Kidney (tissue), 13 donors: ENCODE measurements at regions not wholly inside any gene's neighbourhood (a gene's known extent, or its start where the extent isn't known, plus 50 kb on each side); places are given as distances from the start of the nearest gene placed in this dataset.
A peak's percentile ranks its signal among the peaks of the same experiment; 100 is the strongest.
"Not testable (repeated sequence)": the region's sequence is repeated elsewhere in the genome, so short reads cannot be mapped to it uniquely, and the experiment has no call there.

Experiments
- DNase-seq, 5 donors: peaks; one replicate each; pipeline ENCODE4 v3.0.0-alpha.2; 2013 to 2020
- FAIRE-seq: peaks from 2 replicates; lab custom pipeline; 2012; peaks lifted over from hg19 to GRCh38; lab: Jason Lieb, UNC
- H3K27ac ChIP-seq, 2 donors: one replicate each; pipeline ENCODE4 v1.7.0; 2013; ENCODE audit warnings: low read depth in 2 of 2, low read length in 2 of 2, inconsistent platforms in 1 of 2
- H3K27me3 ChIP-seq: one replicate; pipeline ENCODE4 v1.7.1; 2013; ENCODE audit warnings: low read length, inconsistent platforms; ENCODE audit not compliant: control insufficient read depth, insufficient read depth
- H3K36me3 ChIP-seq, 3 donors: one replicate each; pipeline versions ENCODE4 v1.7.0 to v1.7.1; 2013; ENCODE audit warnings: low read length in 3 of 3, control low read depth in 1 of 3, inconsistent platforms in 1 of 3; ENCODE audit not compliant: insufficient read depth in 3 of 3, control insufficient read depth in 2 of 3
- H3K4me1 ChIP-seq, 3 donors: one replicate each; pipeline versions ENCODE4 v1.7.0 to v1.7.1; 2013; ENCODE audit warnings: low read length in 3 of 3, inconsistent platforms in 1 of 3, low read depth in 1 of 3; ENCODE audit not compliant: control insufficient read depth in 2 of 3, insufficient read depth in 2 of 3
- H3K4me3 ChIP-seq, 3 donors: one replicate each; pipeline versions ENCODE4 v1.7.0 to v1.8.1; 2013; ENCODE audit warnings: low read length in 3 of 3, control low read depth in 1 of 3, inconsistent platforms in 1 of 3
- H3K9ac ChIP-seq, 3 donors: one replicate each; pipeline versions ENCODE4 v1.7.0 to v1.7.1; 2013; ENCODE audit warnings: low read length in 3 of 3, control low read depth in 1 of 3, inconsistent platforms in 1 of 3
- H3K9me3 ChIP-seq, 3 donors: one replicate each; pipeline versions ENCODE4 v1.7.0 to v1.7.1; 2013; ENCODE audit warnings: low read length in 3 of 3, control low read depth in 1 of 3, inconsistent platforms in 1 of 3; ENCODE audit not compliant: control insufficient read depth in 2 of 3, insufficient read depth in 1 of 3
- intact Hi-C: fragments of 100-400 bp; cut with DNase I; formaldehyde crosslinking; loops from one replicate; pipeline ENCODE4 v1.11.1; 2022
- TF ChIP-seq, protein P1 (sequence below): IDR thresholded peaks from 3 replicates; pipeline ENCODE4 v1.5.1; 2012; ENCODE audit warnings: mild to moderate bottlenecking, moderate library complexity, borderline replicate concordance; ENCODE audit not compliant: insufficient read depth; ENCODE audit errors: extremely low read depth
- donor health status: control.
- donor health status: control.
- donor health status: control.
- donor health status: control.
- donor health status: control.
- donor health status: DM: yes; HTN: yes; CAD: no.
- donor health status: Normal renal cell carcinoma (clear cell type).

DNA sequence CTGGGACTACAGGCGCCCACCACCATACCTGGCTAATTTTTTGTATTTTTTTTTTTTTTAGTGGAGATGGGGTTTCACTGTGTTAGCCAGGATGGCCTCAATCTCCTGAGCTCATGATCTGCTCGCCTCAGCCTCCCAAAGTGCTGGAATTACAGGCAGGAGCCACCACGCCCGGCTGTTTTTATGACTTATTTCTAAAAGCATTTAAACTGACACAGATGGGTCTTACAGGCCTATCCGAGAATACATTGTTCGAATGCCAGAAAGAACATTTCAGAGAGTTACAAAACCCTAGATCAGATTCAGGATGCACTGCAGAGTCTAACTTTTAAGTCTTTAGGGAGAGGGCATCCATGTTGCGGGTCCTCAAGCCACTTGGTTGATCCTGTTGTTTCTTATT is 234.7 kb upstream of the MAF start:
- TF ChIP-seq, protein P1, sequence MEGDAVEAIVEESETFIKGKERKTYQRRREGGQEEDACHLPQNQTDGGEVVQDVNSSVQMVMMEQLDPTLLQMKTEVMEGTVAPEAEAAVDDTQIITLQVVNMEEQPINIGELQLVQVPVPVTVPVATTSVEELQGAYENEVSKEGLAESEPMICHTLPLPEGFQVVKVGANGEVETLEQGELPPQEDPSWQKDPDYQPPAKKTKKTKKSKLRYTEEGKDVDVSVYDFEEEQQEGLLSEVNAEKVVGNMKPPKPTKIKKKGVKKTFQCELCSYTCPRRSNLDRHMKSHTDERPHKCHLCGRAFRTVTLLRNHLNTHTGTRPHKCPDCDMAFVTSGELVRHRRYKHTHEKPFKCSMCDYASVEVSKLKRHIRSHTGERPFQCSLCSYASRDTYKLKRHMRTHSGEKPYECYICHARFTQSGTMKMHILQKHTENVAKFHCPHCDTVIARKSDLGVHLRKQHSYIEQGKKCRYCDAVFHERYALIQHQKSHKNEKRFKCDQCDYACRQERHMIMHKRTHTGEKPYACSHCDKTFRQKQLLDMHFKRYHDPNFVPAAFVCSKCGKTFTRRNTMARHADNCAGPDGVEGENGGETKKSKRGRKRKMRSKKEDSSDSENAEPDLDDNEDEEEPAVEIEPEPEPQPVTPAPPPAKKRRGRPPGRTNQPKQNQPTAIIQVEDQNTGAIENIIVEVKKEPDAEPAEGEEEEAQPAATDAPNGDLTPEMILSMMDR, result no peak
- H3K4me3 ChIP-seq, result no peak overlapping the region
- no peak for DNase-seq
- H3K36me3 ChIP-seq, result no peaks in the 10 kb centered on the region
- H3K4me1 ChIP-seq, result no peaks in the 10 kb centered on the region
- no peaks in the 10 kb centered on the region for H3K27me3 ChIP-seq
- H3K27ac ChIP-seq, result no peak overlapping the region
- H3K9ac ChIP-seq, result no peak overlapping the region
- FAIRE-seq, result no peak
- H3K9me3 ChIP-seq, result no peaks in the 10 kb centered on the region
- intact Hi-C loops, result no loop called here

DNA sequence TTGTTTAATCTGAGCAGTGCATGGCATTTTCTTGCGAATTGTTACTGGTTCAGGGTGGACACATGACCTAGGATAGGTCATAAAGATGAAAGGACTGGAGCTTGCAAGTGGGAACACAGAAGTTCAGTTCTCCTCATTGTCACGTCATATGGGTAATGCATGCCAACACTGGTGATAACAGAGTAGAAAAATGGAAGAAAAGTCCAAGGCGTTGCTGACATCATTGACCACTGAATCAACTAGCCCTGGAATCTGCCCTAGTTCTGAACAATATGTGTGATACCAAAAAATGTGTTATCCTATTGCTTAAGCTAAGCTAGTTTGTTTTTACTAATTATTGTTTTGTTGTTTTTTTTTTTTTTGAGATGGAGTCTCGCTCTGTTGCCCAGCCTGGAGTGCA is 234.2 kb upstream of the MAF start:
- no peaks in the 10 kb centered on the region for H3K36me3 ChIP-seq
- TF ChIP-seq, protein P1, result no peak
- no peak for DNase-seq
- H3K9ac ChIP-seq, result no peak overlapping the region
- intact Hi-C loops, result no loop called here
- no peaks in the 10 kb centered on the region for H3K9me3 ChIP-seq
- H3K4me1 ChIP-seq, result no peaks in the 10 kb centered on the region
- no peaks in the 10 kb centered on the region for H3K27me3 ChIP-seq
- no peak overlapping the region for H3K4me3 ChIP-seq
- no peak overlapping the region for H3K27ac ChIP-seq
- no peak for FAIRE-seq

DNA sequence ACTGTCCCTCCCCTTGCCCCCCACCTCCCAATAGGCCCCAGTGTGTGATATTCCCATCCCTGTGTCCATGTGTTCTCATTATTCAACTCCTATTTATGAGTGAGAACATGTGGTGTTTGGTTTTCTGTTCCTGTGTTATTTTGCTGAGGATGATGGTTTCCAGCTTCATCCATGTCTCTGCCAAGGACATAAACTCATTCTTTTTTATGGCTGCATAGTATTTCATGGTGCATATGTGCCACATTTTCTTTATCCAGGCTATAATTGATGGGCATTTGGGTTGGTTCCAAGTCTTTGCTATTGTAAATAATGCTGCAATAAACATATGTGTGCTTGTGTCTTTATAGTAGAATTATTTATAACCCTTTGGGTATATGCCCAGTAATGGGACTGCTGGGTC is 233.5 kb upstream of the MAF start:
- H3K4me1 ChIP-seq, H3K4me3 ChIP-seq, H3K9me3 ChIP-seq, H3K9ac ChIP-seq, DNase-seq, H3K36me3 ChIP-seq, intact Hi-C loops, FAIRE-seq, H3K27ac ChIP-seq, H3K27me3 ChIP-seq: not testable (repeated sequence)

DNA sequence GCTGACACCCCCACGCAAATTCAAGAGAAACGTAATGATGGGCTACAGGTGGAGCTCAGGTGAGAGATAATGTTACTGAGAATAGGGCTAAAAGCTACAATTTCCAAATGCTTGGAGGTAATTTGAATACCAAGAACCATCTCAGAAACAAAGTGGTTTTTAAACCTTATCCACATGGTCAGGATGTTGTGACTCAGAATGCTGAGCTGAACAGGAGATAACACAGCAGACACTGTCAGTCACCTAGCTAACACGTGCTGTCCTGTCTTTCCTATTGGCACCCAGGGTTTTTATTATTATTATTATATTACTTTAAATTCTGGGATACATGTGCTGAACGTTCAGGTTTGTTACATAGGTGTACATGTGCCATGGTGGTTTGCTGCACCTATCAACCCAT is 233.0 kb upstream of the MAF start:
- H3K27ac ChIP-seq, result no peak overlapping the region
- no peak overlapping the region for H3K4me3 ChIP-seq
- no peaks in the 10 kb centered on the region for H3K9me3 ChIP-seq
- FAIRE-seq (no peak), DNase-seq (peak in 1 of 5 donors; percentile 11)
- no peaks in the 10 kb centered on the region for H3K4me1 ChIP-seq
- no peaks in the 10 kb centered on the region for H3K27me3 ChIP-seq
- H3K9ac ChIP-seq, result no peak overlapping the region
- H3K36me3 ChIP-seq, result no peaks in the 10 kb centered on the region
- TF ChIP-seq, protein P1, result no peak
- intact Hi-C loops, result no loop called here
